ENCODE measurements at regions not wholly inside any gene's neighbourhood (a gene's known extent, or its start where the extent isn't known, plus 50 kb on each side); places are given as distances from the start of the nearest gene placed in this dataset.

DNA sequence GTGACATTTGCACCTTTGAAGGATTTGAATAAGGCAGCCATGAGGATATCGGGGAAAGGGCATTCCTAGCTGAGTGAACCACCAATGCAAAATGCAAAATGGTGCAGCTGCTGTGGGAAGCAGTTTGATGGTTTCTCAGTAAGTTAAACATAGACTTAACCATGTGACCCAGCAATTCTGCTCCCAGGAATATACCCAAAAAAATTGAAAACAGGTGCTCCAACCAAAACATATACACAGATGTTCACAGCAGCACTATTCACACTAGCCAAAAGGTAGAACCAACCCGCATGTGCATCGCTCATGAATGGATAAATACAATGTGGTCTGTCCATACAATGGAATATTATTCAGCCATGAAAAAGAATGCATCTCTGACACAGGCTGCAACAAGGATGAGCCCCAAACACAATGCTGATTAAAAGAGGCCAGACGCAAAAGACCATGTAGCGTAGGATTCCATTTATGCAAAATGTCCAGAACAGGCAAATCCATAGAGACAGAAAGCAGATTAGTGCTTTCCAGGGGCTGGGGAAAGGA is 215.0 kb upstream of the MYL2 start:
- TF ChIP-seq POLR2A (IDR thresholded peaks at IDR 0.05; ENCODE audit: borderline replicate concordance, extremely low read depth, insufficient read depth, insufficient read length) (no peak), EZH2 (IDR thresholded peaks at IDR 0.05) (no peak)
- TF ChIP-seq, protein P1, sequence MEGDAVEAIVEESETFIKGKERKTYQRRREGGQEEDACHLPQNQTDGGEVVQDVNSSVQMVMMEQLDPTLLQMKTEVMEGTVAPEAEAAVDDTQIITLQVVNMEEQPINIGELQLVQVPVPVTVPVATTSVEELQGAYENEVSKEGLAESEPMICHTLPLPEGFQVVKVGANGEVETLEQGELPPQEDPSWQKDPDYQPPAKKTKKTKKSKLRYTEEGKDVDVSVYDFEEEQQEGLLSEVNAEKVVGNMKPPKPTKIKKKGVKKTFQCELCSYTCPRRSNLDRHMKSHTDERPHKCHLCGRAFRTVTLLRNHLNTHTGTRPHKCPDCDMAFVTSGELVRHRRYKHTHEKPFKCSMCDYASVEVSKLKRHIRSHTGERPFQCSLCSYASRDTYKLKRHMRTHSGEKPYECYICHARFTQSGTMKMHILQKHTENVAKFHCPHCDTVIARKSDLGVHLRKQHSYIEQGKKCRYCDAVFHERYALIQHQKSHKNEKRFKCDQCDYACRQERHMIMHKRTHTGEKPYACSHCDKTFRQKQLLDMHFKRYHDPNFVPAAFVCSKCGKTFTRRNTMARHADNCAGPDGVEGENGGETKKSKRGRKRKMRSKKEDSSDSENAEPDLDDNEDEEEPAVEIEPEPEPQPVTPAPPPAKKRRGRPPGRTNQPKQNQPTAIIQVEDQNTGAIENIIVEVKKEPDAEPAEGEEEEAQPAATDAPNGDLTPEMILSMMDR (IDR thresholded peaks at IDR 0.05 in 2 of 3, conservative IDR thresholded peaks at IDR 0.05 in 1 of 3; ENCODE audit: borderline replicate concordance in 1 of 3, insufficient read depth in 1 of 3, low read depth in 2 of 3, low read length in 2 of 3), result no peak
